Tibial nerve (tissue), 4 donors: ENCODE measurements at regions not wholly inside any gene's neighbourhood (a gene's known extent, or its start where the extent isn't known, plus 50 kb on each side); places are given as distances from the start of the nearest gene placed in this dataset.

Source experiments
- CTCF ChIP-seq, 5 experiments: fragments of 200-600 bp in 3 of 5; fragments of 450-650 bp in 2 of 5; sonication (generic) in 3 of 5; IDR thresholded peaks; one replicate each; pipeline ENCODE4 v1.5.1; 2016 to 2019; ENCODE audit warnings: antibody characterized with exemption in 5 of 5, mild to moderate bottlenecking in 3 of 5, moderate library complexity in 2 of 5
- EP300 ChIP-seq, 2 donors: sonication (generic); formaldehyde crosslinking; IDR thresholded peaks; one replicate each; pipeline ENCODE4 v1.6.1; 2017; ENCODE audit warnings: antibody characterized with exemption in 2 of 2, mild to moderate bottlenecking in 1 of 2
- POLR2A ChIP-seq, 2 donors: fragments of 450-650 bp; IDR thresholded peaks; one replicate each; pipeline ENCODE4 v1.6.1; 2017; ENCODE audit warnings: antibody characterized with exemption in 2 of 2, mild to moderate bottlenecking in 2 of 2, moderate library complexity in 2 of 2

- TF ChIP-seq EP300 (IDR thresholded peaks at IDR 0.05) (peak in 1 of 2 donors; percentile 38), CTCF (IDR thresholded peaks at IDR 0.05) (no peak), POLR2A (IDR thresholded peaks at IDR 0.05) (no peak)
These were observed 153.5 kb upstream of the ALKAL2 start for GRCh38 chr2:441258-442022.
